HL-60 (cell line): ENCODE measurements at regions not wholly inside any gene's neighbourhood (a gene's known extent, or its start where the extent isn't known, plus 50 kb on each side); places are given as distances from the start of the nearest gene placed in this dataset.

Source experiments
- GABPA ChIP-seq: IDR thresholded peaks from 2 replicates; pipeline ENCODE4 v1.6.1; 2012; ENCODE audit warnings: low read depth
- POLR2AphosphoS5 ChIP-seq: IDR thresholded peaks from 2 replicates; pipeline ENCODE4 v1.6.1; 2012; ENCODE audit warnings: low read depth
- SPI1 ChIP-seq: IDR thresholded peaks from 2 replicates; pipeline ENCODE4 v1.6.1; 2012; ENCODE audit warnings: low read depth, mild to moderate bottlenecking, borderline replicate concordance
- TF ChIP-seq, protein P1 (sequence below): IDR thresholded peaks from one replicate; pipeline ENCODE4 v1.5.1; 2011; ENCODE audit warnings: low read length, control low read depth, inconsistent platforms; ENCODE audit not compliant: insufficient read depth

GRCh38 chr5:166708291-166708690 lies 1583.2 kb upstream of the WWC1 start:
- TF ChIP-seq, protein P1, sequence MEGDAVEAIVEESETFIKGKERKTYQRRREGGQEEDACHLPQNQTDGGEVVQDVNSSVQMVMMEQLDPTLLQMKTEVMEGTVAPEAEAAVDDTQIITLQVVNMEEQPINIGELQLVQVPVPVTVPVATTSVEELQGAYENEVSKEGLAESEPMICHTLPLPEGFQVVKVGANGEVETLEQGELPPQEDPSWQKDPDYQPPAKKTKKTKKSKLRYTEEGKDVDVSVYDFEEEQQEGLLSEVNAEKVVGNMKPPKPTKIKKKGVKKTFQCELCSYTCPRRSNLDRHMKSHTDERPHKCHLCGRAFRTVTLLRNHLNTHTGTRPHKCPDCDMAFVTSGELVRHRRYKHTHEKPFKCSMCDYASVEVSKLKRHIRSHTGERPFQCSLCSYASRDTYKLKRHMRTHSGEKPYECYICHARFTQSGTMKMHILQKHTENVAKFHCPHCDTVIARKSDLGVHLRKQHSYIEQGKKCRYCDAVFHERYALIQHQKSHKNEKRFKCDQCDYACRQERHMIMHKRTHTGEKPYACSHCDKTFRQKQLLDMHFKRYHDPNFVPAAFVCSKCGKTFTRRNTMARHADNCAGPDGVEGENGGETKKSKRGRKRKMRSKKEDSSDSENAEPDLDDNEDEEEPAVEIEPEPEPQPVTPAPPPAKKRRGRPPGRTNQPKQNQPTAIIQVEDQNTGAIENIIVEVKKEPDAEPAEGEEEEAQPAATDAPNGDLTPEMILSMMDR = no peak
- TF ChIP-seq POLR2AphosphoS5 (no peak), SPI1 (no peak), GABPA (no peak)
